GM18868 (cell line): ENCODE measurements at regions not wholly inside any gene's neighbourhood (a gene's known extent, or its start where the extent isn't known, plus 50 kb on each side); places are given as distances from the start of the nearest gene placed in this dataset.
"Not testable (repeated sequence)": the region's sequence is repeated elsewhere in the genome, so short reads cannot be mapped to it uniquely, and the experiment has no call there.

Experiments
- ATAC-seq: cut with Tn5 transposase; IDR thresholded peaks from one replicate; pipeline ENCODE4 v1.9.1; 2021; ENCODE audit warnings: mild to moderate bottlenecking, moderate library complexity; ENCODE audit not compliant: unreplicated experiment

DNA sequence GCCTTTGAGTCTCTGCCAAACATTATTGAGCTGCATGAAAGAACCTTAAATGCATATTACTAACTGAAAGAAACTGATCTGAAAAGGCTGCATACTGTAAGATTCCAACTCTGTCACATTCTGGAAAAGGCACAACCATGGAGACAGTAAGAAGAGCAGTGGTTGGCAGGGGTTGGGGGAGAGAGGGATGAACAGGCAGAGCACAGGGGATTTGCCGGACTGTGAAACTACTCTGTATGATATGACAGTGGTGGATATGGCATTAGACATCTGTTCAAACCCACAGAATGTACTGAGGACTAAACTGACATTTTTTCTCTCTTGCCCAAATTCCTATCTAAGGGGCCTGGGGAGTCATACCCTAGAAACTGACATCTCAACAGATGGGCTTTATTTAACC, 138.4 kb downstream of the KCNJ12 start:
- not testable (repeated sequence) for ATAC-seq

DNA sequence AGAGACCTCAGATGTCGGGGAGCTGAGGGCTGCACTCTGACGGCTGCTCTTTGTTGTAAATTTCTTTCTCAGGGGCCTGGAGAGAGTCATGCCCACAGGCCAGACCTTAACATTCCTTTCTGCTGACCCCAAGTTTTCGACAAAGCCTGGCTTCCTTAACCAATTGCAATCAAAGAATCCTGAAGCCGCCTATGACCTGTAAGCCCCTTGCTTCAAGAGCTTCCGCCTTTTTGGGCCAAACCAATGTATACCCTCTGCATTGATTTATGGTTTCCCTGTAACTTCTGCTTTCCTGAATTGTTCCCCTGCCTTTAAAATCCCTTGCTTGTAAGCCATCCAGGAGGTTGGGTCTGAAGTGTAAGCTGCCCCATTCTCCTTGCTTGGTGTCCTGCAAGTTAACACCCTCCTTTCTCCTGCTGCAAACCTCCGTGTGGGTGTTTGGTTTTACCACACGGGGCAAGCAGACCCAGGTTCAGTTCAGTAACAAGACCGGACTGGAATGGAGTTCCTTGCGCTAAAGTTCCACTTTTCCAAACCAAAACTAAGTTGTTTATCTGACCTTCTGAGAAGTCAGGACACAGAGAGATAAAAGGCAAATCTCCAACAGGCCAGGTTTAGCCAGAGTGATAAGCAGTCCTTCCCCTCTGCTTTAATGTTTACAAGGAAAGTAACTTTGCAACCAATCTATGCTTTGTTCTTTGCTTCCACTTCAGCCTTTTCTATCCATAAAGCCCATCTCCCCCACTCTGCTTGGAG, 141.6 kb downstream of the KCNJ12 start:
- ATAC-seq = no peak

DNA sequence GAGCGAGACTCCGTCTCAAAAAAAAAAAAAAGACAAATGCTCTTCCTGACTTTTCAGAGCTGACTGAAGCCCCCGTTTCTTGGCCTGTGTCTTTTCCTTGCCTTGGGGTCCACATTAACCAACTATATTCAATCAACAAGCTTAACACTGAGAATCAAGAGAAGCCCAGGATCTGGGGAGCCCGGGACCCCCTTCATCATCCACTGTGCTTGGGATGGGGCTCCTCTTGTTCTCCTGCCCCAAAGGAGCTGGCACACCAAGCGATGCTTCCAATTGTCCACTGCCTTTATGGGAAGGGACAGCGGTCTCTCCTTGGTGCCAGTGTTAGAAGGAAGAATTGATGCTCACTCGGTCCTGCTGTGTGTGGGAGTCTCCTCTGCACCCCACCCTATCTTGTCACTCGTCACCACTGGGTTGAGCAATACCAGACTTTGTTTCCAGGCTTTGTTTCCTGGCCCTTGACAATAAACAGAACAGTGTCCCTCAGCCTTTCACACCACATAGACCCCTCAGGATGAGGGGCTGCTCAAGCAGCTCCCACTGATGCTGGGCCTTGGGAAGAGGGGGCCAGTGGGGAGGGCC, 146.7 kb downstream of the KCNJ12 start:
- ATAC-seq = no peak

DNA sequence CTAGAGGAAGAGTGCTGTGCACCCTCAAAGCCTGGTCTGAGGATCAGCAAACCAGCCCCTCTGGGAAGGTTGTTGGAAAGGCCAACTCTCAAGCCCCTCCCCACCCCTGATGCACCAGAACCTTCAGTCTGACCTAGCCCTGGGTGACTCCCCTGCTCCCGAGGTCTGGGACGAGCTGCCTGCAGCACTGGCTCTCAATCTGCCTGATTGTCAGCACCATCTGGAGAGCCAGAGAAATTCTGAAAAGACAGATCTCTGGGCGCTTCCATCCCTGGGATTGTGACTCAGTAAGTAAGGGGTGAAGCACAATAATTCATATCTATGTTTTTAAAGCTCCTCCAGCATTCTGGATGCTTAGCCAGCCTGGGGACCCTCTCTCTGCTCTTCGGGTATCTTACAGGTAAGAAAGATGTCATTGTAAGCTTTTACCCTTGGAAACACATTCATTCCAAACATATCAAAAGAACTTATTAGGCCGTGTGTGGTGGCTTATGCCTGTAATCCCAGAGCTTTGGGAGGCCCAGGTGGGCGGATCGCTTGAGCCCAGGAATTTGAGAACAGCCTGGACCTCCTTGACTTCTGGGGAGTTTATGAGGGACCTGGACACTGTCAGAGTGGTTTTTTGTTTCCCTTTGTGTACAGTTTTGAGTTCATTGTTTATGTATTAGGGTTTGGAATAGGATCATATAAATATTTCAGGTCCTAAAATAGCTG, 147.5 kb downstream of the KCNJ12 start:
- no peak for ATAC-seq

DNA sequence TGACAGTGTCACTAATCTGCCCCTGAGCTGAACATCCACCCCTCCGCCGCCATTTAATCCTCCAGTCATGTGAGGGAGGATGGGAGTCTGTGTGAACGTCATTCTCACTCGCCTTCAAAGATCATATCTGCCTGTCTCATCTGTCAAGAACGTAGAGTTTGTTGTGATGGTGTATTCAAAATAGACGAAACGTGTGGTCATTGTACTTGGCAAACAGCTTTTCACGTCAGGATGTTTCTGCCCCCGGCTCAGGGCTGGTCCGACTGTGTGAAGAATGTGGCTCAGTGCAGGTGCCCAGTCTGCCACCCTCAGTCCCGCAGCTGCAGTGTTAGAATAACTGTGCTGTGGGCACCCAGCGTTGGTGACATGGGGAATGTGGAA, 148.0 kb downstream of the KCNJ12 start:
- no peak for ATAC-seq

DNA sequence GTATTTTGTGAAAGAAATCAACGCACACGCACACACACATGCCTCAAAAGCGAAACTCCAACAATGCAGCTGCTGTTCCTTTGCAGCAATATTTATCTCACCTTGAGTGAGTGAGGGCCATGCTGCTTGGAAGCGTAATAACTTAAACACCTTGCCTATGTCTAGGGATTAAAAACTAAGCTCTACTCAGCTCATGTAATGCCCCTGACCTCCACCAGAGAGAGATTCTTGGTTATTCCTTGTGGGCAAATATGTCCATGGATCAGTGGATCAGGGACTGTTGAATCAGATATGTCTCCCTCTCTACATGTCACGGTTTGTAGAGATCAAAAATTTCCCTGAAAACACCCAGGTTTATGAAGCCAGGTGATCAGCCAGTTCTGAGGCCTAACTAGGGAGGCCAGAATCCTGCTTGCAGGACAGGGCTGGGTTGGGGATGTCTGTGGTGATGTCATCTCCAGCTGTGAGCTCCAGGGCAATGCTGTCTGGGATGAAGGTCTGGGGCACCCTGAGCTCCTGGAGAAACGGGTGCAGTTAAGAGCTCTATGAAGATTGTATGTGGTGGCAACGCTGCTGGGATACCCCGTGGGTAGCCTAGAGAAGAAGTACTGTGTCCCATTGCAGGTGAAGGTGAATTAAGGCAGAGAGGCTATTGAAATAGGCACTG, 149.4 kb downstream of the KCNJ12 start:
- ATAC-seq = no peak

DNA sequence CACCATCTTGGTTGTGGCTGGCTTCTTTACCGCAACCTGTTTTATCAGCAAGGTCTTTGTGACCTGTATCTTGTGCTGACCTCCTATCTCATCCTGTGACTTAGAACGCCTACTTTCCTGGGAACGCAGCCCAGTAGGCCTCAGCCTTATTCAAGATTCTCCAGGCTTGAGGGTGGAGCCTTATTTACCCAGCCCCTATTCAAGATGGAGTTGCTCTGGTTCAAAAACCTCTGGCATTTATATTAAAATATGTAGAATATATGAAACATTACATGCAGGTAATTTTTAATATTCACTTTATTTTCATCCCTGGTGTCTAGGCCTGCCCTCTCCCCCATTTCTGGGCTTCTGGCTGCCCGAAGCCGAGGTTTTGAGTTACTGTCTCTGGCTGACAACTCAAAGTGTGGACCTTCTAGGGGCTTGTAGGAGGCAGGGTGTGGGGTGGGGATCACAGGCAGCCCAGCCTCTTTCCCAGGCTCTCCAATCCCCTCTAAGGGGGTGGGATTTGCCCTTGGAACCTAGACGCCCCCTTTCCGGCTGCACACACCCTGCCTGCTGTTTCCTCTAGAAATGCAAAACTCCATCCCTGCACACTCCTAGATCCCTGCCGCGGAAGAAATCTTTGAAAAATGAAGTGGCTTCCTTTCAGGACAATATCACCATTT, 152.0 kb downstream of the KCNJ12 start:
- no peak for ATAC-seq

DNA sequence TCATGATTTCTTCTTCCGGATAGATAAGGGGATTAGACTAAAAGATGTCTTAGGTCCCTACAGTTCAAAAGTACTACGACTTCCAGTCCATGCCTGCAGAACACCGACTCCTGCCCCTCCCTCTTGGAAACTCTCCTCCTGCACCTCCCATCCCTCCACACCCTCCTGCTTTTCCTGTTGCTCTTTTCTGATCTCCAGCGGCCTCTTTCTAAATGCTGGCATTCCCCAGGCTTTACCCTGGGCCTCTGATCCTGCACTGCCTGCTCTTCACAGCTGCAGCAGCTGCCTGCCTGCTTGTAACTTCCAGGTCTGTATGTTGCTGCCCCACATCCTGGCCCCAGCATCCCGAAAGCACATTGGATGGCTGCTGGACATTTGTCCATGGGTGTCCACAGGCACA, 154.2 kb downstream of the KCNJ12 start:
- no peak for ATAC-seq

DNA sequence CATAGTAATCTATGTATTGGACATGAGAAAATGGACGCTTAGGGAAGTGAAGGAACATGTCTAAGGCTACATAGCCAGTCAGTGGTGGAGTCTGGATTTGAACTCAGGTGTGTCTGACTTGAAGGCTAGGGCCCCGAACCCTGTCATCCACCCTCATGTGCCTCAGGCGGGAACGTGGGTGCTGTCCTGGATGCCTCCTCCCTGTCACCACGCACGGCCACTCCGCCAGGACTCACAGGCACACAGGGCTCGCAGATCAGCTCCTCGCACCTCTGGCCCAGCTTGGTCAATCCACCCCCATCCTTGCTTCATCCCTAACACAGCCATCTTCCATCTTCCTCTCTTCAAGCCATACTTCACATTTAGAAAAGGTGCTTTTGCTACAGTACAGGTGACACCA, 154.7 kb downstream of the KCNJ12 start:
- no peak for ATAC-seq

DNA sequence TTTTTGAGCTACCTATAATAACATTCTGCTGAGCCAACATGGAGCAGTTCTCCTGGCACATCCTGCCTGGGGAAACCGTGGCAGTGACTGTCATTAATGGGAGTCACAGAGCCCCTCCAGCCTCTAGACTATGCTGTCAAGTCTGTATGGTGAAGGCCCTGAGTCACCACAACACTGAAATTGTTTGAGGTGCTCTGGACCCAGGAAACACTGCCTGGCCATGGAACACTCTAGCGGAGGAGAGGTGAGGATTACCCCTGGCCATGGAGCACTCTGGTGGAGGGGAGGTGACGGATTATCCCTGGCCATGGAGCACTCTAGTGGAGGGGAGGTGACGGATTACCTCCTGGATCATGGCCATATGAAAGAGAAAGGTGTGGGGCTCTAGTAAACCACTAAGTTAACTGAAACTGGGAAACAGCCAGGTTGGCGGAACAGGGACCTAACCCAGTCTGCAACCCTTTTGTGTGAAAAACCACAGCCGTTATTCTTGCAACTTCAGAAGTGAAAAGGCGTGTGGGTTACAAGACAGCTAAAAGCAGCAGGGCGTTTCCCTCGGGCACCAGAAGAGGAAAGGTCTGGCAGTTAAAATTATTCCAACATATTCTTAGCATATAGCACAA, 156.7 kb downstream of the KCNJ12 start:
- no peak for ATAC-seq

DNA sequence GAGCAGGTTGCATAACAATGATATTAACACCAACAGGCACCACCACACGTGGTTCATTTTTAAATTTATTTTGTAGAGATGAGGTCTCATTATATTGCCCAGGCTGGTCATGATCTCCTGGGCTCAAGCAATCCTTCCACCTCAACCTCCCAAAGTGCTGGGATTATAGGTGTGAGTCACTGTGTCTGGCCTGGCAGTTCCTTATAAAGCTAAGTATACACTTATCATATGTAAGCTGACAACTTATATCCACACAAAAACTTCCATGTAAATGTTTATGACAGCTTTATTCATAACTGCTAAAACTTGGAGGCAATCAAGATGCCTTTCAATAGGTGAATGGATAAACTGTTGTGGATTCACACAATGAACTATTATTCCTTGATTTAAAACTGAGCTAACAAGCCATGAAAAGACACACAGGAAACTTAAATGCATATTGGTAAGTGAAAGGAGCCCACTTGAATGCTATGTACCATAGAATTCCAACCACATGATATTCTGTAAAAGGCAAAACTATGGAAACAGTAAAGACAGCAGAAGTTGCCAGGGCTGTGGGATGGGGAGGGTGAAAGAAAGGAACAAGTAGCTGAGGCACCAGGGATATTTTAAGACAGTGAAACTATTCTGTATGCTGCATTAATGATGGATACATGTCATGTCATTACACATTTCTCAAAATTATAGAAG, 156.5 kb upstream of the KCNJ18 start:
- ATAC-seq = no peak

DNA sequence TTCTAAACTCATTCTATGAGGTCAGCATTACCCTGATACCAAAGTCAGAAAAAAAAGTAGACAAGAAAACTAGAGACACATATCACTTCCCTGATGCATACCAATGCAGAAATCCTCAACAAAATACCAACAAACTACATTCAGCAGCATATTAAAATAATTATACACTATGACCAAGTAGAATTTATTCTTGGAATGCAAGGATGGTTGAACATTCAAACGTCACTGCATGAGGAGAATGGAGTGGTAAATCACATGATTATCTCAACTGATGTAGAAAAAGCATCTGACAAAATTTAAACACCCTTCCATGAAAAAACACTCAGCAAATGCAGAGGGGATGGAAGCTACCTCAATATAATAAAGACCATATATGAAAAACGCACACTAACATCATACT, 155.0 kb upstream of the KCNJ18 start:
- no peak for ATAC-seq

DNA sequence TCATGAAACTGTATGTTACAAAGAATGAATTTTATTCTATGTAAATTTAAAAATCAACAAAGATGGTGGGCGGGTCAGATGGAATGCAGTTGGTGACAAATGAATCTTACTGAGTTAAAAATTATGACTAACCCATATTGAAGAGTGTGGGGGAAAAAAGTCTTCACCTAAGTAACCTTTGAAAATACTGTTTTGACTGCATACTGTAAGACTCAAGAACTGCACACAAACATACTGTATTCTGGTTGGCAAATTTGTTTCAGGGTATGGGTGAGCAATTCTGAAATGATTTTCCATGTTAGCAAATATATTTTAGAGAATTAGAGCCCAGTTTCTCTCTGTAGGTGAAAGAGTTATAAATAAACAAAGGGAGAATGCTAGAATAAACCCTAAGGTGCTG, 153.7 kb upstream of the KCNJ18 start:
- ATAC-seq = no peak

DNA sequence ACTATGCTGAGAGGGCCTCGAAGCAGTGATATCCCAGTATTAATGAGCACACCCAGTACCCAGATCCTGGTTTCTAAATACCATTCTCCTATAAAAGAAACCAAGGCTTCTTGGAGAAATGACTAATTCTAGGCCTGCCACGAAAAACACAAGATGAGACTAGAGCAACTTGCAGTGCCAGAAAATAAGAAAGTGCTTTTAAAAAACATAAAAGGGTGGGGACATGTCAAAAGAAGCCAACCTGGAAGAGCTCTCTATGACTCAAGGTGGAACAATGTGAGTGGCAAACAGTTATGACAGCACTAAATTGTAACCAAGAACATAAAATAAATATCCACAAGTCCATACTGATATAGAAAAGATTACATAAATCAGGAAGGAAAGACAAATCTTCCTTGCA, 153.2 kb upstream of the KCNJ18 start:
- no peak for ATAC-seq

DNA sequence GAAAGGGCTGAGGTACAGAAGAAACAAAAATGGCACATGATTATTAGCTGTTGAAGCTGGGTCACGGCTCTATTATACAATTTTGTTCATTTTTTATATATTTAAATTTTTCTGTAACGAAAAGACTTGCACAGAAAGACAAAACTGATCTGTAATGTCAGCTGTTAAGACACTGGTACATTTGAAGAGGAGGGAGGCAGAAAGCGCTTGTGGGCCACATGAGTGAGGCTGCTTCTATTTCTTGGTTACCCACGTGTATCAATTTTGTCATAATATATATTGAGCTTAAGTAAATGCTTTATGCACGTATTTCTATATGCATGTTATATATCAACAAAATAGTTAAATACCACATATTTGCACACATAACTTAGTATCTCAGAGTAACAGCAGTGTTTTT, 151.8 kb upstream of the KCNJ18 start:
- ATAC-seq = no peak

DNA sequence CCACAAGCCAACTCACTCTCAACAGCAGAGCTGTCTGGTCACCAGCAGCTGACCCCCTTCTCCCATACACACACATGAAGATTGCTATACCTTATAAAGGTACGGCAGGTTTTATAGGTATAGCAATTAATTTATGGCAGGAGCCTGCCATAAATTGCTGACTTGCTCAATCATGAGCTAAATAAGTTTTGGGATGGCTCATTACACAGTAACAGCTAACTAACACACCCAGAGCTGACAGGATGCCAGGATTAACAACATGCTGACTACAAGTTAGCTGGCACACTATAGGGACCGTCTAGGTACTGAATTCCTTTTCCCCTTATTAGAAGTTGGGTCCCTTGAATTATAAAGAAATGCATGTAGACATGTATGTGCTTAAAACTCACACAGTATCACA, 150.3 kb upstream of the KCNJ18 start:
- ATAC-seq = no peak

DNA sequence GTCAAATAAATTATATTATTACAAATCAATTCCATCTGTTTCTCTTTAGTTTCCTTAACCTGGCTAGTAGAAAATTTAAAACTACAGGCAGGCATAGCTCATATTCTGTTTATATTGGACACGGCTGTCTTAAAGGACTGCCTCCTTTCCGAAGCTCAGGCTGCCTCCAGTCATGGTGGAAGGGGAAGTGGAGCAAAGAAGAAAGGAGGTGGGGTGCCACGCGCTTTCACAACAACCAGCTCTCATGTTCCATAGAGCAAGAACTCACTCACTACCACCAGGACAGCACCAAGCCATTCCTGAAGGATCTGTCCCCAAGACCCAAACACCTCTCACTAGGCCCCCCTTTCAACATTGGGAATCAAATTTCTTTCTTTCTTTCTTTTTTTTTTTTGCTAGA, 149.3 kb upstream of the KCNJ18 start:
- ATAC-seq = no peak

DNA sequence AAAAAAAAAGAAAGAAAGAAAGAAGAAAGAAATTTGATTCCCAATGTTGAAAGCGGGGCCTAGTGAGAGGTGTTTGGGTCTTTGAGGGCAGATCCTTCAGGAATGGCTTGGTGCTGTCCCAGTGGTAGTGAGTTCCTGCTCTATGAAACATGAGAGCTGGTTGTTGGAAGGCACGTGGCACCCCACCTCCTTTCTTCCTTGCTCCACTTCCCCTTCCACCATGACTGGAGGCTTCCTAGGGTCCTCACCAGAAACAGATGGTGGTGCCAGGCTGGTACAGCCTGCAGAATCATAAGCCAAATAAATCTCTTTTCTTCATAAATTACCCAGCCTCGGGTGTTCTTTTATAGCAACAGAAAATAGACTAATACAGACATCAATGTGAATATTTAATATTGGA, 147.3 kb upstream of the KCNJ18 start:
- no peak for ATAC-seq

DNA sequence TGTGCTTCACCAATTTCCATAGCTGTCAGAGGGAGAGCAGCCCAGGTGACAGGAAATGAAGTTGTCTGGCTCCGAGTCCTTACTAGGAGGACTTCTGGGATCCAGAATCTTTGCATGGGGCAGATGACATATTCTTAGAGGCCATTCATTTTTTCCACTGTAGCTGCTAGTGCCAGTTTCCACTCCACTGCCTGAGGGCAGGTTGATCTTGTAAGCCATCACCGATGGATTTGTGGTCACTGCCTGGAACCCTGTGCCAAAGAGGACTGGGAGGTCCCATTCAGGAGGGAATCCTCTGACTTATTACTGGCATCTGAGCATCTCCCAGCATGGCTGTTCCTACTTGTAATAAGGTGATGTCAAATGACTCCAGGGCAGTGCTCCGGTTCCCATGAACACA, 144.1 kb upstream of the KCNJ18 start:
- ATAC-seq = no peak

DNA sequence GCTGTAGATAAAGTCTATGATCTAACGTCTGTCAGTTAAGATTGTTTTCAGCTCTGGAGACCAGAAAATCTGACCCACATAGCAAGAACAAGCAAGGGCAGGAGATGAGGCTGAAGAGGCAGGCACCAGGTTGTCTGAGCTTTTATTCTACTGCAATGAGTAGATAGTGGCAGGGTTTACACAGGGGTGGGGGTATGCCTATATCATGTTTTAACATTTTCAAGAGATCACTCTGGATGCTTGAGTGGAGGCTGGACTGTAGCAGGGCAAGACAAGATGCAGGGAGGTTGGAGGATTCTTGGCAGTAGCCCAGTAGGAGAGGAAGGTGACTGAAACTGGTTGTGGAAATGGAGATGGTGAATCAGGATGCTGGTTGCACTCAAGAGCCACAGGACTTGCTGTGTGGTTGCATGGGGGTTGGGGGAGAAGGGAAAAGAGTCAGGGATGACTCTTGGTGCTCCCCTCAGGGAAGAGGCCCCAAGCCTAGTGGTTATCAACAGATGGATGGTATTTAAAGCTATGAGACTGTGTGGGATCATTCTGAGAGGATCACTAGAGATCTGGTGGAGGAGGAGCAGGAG, 143.1 kb upstream of the KCNJ18 start:
- no peak for ATAC-seq
